Activated T-helper 2 cell treated with anti-CD3 and anti-CD28 coated beads, Interferon-gamma antibody, Interleukin-2, Interleukin-4, amounts not matched to agents 10 μg/mL and 5 μg/mL and 100 μg/mL, durations not matched to agents 14 hours and 24 hours and 36 hours (primary cell): ENCODE measurements at regions not wholly inside any gene's neighbourhood (a gene's known extent, or its start where the extent isn't known, plus 50 kb on each side); places are given as distances from the start of the nearest gene placed in this dataset.
A peak's percentile ranks its signal among the peaks of the same experiment; 100 is the strongest.

Experiments used
- DNase-seq: peaks from one replicate; pipeline ENCODE4 v3.0.0; 2021; ENCODE audit warnings: low spot score
- H3K27ac Mint-ChIP-seq: one replicate; pipeline ENCODE4 v1.8.0; 2021; ENCODE audit warnings: mixed read lengths
- H3K27me3 Mint-ChIP-seq: one replicate; pipeline ENCODE4 v1.8.0; 2021; ENCODE audit warnings: low read depth, mixed read lengths
- H3K36me3 Mint-ChIP-seq: one replicate; pipeline ENCODE4 v1.8.0; 2021; ENCODE audit warnings: low read depth, mixed read lengths
- H3K4me1 Mint-ChIP-seq: one replicate; pipeline ENCODE4 v1.8.0; 2021; ENCODE audit warnings: low read depth, mixed read lengths
- H3K4me3 Mint-ChIP-seq: one replicate; pipeline ENCODE4 v1.8.0; 2021; ENCODE audit warnings: low read depth, mild to moderate bottlenecking, moderate library complexity, mixed read lengths
- H3K9me3 Mint-ChIP-seq: one replicate; pipeline ENCODE4 v1.8.0; 2021; ENCODE audit warnings: mixed read lengths
- intact Hi-C: fragments of 100-400 bp; cut with micrococcal nuclease; formaldehyde crosslinking; loops from one replicate; pipeline ENCODE4 v1.15.1; 2023

DNA sequence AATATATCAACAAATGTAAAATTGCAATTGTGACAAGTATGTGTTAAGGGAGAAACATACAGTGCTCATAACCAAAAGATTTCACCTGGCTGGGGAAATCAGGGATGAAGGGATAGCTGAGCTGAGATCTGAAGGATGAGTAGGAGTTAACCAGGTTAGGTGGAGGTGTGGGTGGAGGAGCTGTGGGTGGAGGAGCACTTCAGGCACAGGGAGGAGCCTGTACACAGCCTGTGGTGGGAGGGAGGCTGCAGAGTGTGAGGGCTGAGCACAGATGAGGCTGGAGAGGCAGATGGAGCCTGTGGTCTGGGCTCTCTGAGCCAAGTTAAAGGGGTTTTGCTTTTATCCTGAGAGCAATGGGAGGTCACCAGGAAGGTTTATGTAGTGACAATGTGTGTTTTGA lies 111.9 kb downstream of the XCL2 start:
- Mint-ChIP-seq H3K4me3 (no peak overlapping the region), H3K27ac (no peak overlapping the region), H3K27me3 (no peaks in the 10 kb centered on the region), H3K9me3 (no peaks in the 10 kb centered on the region), H3K36me3 (no peaks in the 10 kb centered on the region), H3K4me1 (peaks cover 11% of the 10 kb centered on the region)
- intact Hi-C loops = no loop called here
- no peak for DNase-seq

DNA sequence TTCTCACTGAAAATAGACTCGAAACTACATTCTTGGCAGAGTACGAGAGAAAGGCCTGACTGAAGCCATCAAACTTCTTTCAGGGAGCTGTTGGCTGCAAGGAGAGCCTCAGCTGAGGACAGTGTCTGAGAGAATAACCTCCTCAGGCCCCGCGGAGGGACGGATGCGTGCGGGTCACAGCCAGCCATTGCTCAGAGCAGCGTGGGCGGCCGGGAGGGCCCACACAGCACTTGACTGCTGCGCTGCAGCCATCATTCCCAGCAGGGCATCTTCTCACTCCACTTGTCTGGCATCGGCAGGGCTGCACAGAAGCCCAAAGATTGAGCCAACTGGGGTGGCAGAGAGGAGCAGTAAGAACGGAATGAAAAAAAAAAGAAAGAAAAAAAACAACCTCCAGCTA lies 113.5 kb downstream of the XCL2 start:
- H3K27ac Mint-ChIP-seq = no peak overlapping the region
- H3K27me3 Mint-ChIP-seq = no peaks in the 10 kb centered on the region
- peaks cover 10% of the 10 kb centered on the region for H3K4me1 Mint-ChIP-seq
- no peaks in the 10 kb centered on the region for H3K36me3 Mint-ChIP-seq
- intact Hi-C loops = no loop called here
- DNase-seq = no peak
- H3K4me3 Mint-ChIP-seq = no peak overlapping the region
- H3K9me3 Mint-ChIP-seq = no peaks in the 10 kb centered on the region

- peaks cover 9% of the 10 kb centered on the region for H3K4me1 Mint-ChIP-seq
- no peak overlapping the region for H3K27ac Mint-ChIP-seq
- no peaks in the 10 kb centered on the region for H3K36me3 Mint-ChIP-seq
- intact Hi-C loops = no loop called here
- no peaks in the 10 kb centered on the region for H3K27me3 Mint-ChIP-seq
- H3K4me3 Mint-ChIP-seq = no peak overlapping the region
- no peak for DNase-seq
- H3K9me3 Mint-ChIP-seq = no peaks in the 10 kb centered on the region
Observed at GRCh38 chr1:168428063-168428731, 115.6 kb downstream of the XCL2 start.

DNA sequence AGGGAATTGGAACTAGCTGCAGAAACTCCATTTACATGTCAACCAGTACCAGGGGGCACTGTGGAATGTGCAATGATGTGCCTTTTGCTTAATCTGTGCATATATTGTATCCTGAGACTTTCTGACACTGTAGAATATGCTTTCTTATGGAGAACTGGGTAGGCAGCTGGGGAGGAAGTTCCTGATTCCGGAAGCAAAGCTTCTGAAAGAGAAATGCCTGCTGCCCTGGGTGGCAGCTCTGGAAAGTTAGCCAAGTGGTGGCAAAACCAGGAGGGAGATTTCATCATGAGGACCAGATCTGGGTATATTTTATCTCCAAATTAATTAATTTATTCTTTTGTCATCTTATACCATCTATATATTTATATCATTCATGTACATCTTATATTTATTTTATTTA lies 116.7 kb downstream of the XCL2 start:
- no peak for DNase-seq
- Mint-ChIP-seq H3K4me1 (peaks cover 15% of the 10 kb centered on the region), H3K36me3 (no peaks in the 10 kb centered on the region), H3K4me3 (no peak overlapping the region), H3K27me3 (no peaks in the 10 kb centered on the region), H3K9me3 (no peaks in the 10 kb centered on the region), H3K27ac (no peak overlapping the region)
- intact Hi-C loops = no loop called here

DNA sequence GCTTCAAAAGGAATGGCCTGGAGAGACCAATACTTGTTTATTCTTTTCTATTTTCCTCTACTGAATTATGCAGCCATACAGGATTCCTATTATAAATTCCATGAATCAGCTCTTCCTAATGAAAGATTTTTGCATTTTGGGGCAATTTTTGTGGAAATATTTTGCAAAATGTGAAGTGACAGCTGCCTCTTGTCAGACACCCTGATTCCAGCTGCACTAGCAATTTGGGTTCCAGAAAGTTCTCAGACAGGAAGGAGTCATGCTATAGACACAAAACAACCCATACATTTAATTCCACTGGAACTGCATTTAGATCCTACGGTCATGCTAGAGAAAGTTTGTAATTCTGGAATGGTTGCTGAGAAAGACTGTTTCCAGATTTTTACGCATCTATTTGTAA lies 119.5 kb downstream of the XCL2 start:
- Mint-ChIP-seq H3K27ac (no peak overlapping the region), H3K9me3 (no peaks in the 10 kb centered on the region), H3K27me3 (no peaks in the 10 kb centered on the region), H3K36me3 (no peaks in the 10 kb centered on the region), H3K4me3 (no peak overlapping the region), H3K4me1 (peaks cover 27% of the 10 kb centered on the region)
- intact Hi-C loops = loop anchor here (5.0 kb wide), 1 partner anchor 62 kb away; no protein-coding TSS in a partner anchor
- DNase-seq = no peak

GRCh38 chr1:168422203-168422847 lies 121.5 kb downstream of the XCL2 start:
- intact Hi-C loops = loop anchor here (5.0 kb wide), 1 partner anchor 60 kb away; no protein-coding TSS in a partner anchor
- no peaks in the 10 kb centered on the region for H3K36me3 Mint-ChIP-seq
- peaks cover 27% of the 10 kb centered on the region for H3K4me1 Mint-ChIP-seq
- no peaks in the 10 kb centered on the region for H3K27me3 Mint-ChIP-seq
- no peak overlapping the region for H3K4me3 Mint-ChIP-seq
- no peak for DNase-seq
- H3K27ac Mint-ChIP-seq = no peak overlapping the region
- no peaks in the 10 kb centered on the region for H3K9me3 Mint-ChIP-seq

DNA sequence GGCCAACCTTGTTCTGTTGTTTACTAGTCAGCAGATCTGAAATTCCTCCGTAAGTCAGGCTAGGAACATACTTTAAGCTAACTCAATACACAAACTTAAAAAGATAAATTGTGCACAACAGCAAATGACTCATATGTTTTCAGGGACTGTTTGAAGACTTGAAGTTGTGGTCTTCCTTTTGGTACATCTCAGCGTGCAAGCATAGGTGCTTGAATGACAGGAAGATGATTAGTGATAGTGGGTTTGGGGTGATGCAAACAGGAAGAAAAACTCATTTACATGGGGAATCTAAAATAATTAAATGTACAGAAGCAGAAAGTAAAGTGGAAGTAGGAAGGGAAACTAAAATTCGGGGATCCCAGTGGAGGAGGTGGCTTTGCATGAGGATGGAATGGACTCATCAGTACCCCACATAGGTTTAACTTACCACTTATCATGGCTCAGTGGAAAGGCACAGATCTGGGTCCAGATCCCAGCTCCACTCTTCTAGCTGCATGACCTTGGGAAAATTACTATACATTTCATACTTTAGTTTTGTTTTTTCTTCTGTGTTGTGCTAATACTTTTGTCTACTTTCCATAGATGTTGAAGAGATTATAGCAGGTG lies 122.3 kb downstream of the XCL2 start:
- H3K27ac Mint-ChIP-seq = peak overlapping the region; percentile 72
- no peaks in the 10 kb centered on the region for H3K27me3 Mint-ChIP-seq

GRCh38 chr1:168420177-168420576 lies 123.6 kb downstream of the XCL2 start:
- Mint-ChIP-seq H3K4me1 (peaks cover 37% of the 10 kb centered on the region), H3K27me3 (no peaks in the 10 kb centered on the region), H3K4me3 (no peak overlapping the region), H3K9me3 (no peaks in the 10 kb centered on the region), H3K27ac (no peak overlapping the region), H3K36me3 (no peaks in the 10 kb centered on the region)
- intact Hi-C loops = loop anchor here (5.0 kb wide), 1 partner anchor 58 kb away; no protein-coding TSS in a partner anchor
- DNase-seq = no peak

More for the DNA sequence above, 122.3 kb downstream of the XCL2 start:
- peaks cover 29% of the 10 kb centered on the region for H3K4me1 Mint-ChIP-seq
- no peaks in the 10 kb centered on the region for H3K9me3 Mint-ChIP-seq
- no peak for DNase-seq
- intact Hi-C loops = loop anchor here (1.0 to 5.0 kb wide), 2 partner anchors 59 to 79 kb away; no protein-coding TSS in a partner anchor
- peak overlapping the region; percentile 15 for H3K4me3 Mint-ChIP-seq
- no peaks in the 10 kb centered on the region for H3K36me3 Mint-ChIP-seq

GRCh38 chr1:168419736-168420135 lies 124.1 kb downstream of the XCL2 start:
- no peak for DNase-seq
- intact Hi-C loops = loop anchor here (5.0 kb wide), 1 partner anchor 57 kb away; no protein-coding TSS in a partner anchor
- no peaks in the 10 kb centered on the region for H3K36me3 Mint-ChIP-seq
- no peak overlapping the region for H3K27ac Mint-ChIP-seq
- H3K4me3 Mint-ChIP-seq = no peak overlapping the region
- H3K9me3 Mint-ChIP-seq = no peaks in the 10 kb centered on the region
- no peaks in the 10 kb centered on the region for H3K27me3 Mint-ChIP-seq
- H3K4me1 Mint-ChIP-seq = peaks cover 37% of the 10 kb centered on the region

GRCh38 chr1:168416220-168416619 lies 127.6 kb downstream of the XCL2 start:
- Mint-ChIP-seq H3K27ac (no peak overlapping the region), H3K36me3 (no peaks in the 10 kb centered on the region), H3K4me3 (no peak overlapping the region), H3K4me1 (peaks cover 22% of the 10 kb centered on the region), H3K9me3 (no peaks in the 10 kb centered on the region), H3K27me3 (no peaks in the 10 kb centered on the region)
- intact Hi-C loops = no loop called here
- no peak for DNase-seq

- peaks cover 1% of the 10 kb centered on the region for H3K36me3 Mint-ChIP-seq
- H3K27ac Mint-ChIP-seq = no peak overlapping the region
- H3K4me3 Mint-ChIP-seq = no peak overlapping the region
- DNase-seq = no peak
- intact Hi-C loops = no loop called here
- no peaks in the 10 kb centered on the region for H3K9me3 Mint-ChIP-seq
- H3K4me1 Mint-ChIP-seq = peaks cover 22% of the 10 kb centered on the region
- H3K27me3 Mint-ChIP-seq = no peaks in the 10 kb centered on the region
Observed at GRCh38 chr1:168414914-168415313, 128.9 kb downstream of the XCL2 start.

DNA sequence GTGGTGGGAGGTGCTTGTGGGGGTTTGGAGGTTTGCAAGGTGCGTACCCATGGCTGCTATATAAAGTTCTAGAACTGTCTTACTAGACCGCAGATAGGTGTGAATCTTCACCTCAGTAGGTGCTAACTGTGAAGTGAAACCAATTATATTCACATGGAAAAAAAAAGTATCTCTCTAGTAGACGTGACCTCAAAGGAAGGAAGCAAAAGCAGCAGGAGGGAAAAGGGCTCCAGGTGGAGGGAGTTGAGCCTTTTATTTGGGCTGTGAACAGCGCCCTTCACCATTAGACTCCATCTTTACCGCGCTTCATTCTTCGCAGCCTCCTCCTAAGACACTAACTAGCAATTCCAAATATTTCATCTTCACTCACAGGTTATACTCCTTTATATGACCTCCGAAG lies 129.8 kb downstream of the TBX19 start:
- no peak overlapping the region for H3K27ac Mint-ChIP-seq
- intact Hi-C loops = no loop called here
- peaks cover 3% of the 10 kb centered on the region for H3K36me3 Mint-ChIP-seq
- no peak overlapping the region for H3K4me3 Mint-ChIP-seq
- no peak for DNase-seq
- H3K4me1 Mint-ChIP-seq = peaks cover 49% of the 10 kb centered on the region
- no peaks in the 10 kb centered on the region for H3K27me3 Mint-ChIP-seq
- H3K9me3 Mint-ChIP-seq = peaks cover 12% of the 10 kb centered on the region

- Mint-ChIP-seq H3K4me1 (peaks cover 48% of the 10 kb centered on the region), H3K27me3 (no peaks in the 10 kb centered on the region), H3K9me3 (peaks cover 12% of the 10 kb centered on the region), H3K36me3 (peaks cover 3% of the 10 kb centered on the region), H3K4me3 (no peak overlapping the region), H3K27ac (peak overlapping the region; percentile 90)
- peak; percentile 64 for DNase-seq
- intact Hi-C loops = loop anchor here (1.0 to 5.0 kb wide), 6 partner anchors 10 to 172 kb away; no protein-coding TSS in a partner anchor
Observed at GRCh38 chr1:168408884-168409283, 128.2 kb downstream of the TBX19 start.
